ENCODE measurements at regions not wholly inside any gene's neighbourhood (a gene's known extent, or its start where the extent isn't known, plus 50 kb on each side); places are given as distances from the start of the nearest gene placed in this dataset.

- no peaks in the 10 kb centered on the region for H3K36me3 ChIP-seq (ENCODE audit: control insufficient read depth, insufficient read depth, low read length)
- H3K9me3 ChIP-seq (ENCODE audit: control insufficient read depth, low read depth, low read length), result no peaks in the 10 kb centered on the region
- H3K4me1 ChIP-seq (ENCODE audit: control insufficient read depth, insufficient read depth, low read length), result no peaks in the 10 kb centered on the region
- H3K27ac ChIP-seq (ENCODE audit: low read length), result no peak overlapping the region
- H3K27me3 ChIP-seq (ENCODE audit: control insufficient read depth, insufficient read depth, low read length), result no peaks in the 10 kb centered on the region
- no peak overlapping the region for H3K4me3 ChIP-seq (ENCODE audit: low read length)
- WGBS (ENCODE audit: insufficient coverage, low lambda C conversion rate), result 71% methylated on average over 1 of the region's 2 CpGs
- no peak for DNase-seq
Measured at GRCh38 chr4:171542640-171543039, 270.6 kb upstream of the GALNTL6 start.

GRCh38 chr4:171538601-171539100, 274.6 kb upstream of the GALNTL6 start:
- H3K4me3 ChIP-seq (ENCODE audit: low read length), result no peak overlapping the region
- H3K36me3 ChIP-seq (ENCODE audit: control insufficient read depth, insufficient read depth, low read length), result no peaks in the 10 kb centered on the region
- DNase-seq, result no peak
- H3K9me3 ChIP-seq (ENCODE audit: control insufficient read depth, low read depth, low read length), result no peaks in the 10 kb centered on the region
- 100% methylated on average over 1 of the region's 1 CpG for WGBS (ENCODE audit: insufficient coverage, low lambda C conversion rate)
- no peak overlapping the region for H3K27ac ChIP-seq (ENCODE audit: low read length)
- no peaks in the 10 kb centered on the region for H3K27me3 ChIP-seq (ENCODE audit: control insufficient read depth, insufficient read depth, low read length)
- no peaks in the 10 kb centered on the region for H3K4me1 ChIP-seq (ENCODE audit: control insufficient read depth, insufficient read depth, low read length)

GRCh38 chr4:171534391-171534790, 278.8 kb upstream of the GALNTL6 start:
- no peaks in the 10 kb centered on the region for H3K27me3 ChIP-seq (ENCODE audit: control insufficient read depth, insufficient read depth, low read length)
- H3K4me1 ChIP-seq (ENCODE audit: control insufficient read depth, insufficient read depth, low read length), result no peaks in the 10 kb centered on the region
- no peaks in the 10 kb centered on the region for H3K36me3 ChIP-seq (ENCODE audit: control insufficient read depth, insufficient read depth, low read length)
- H3K4me3 ChIP-seq (ENCODE audit: low read length), result no peak overlapping the region
- DNase-seq, result no peak
- WGBS (ENCODE audit: insufficient coverage, low lambda C conversion rate), result no CpG with 5 or more reads among the region's 1 CpG
- no peak overlapping the region for H3K27ac ChIP-seq (ENCODE audit: low read length)
- no peaks in the 10 kb centered on the region for H3K9me3 ChIP-seq (ENCODE audit: control insufficient read depth, low read depth, low read length)

GRCh38 chr4:171532968-171533367, 280.2 kb upstream of the GALNTL6 start:
- DNase-seq, result no peak
- no peaks in the 10 kb centered on the region for H3K4me1 ChIP-seq (ENCODE audit: control insufficient read depth, insufficient read depth, low read length)
- no peak overlapping the region for H3K4me3 ChIP-seq (ENCODE audit: low read length)
- no peaks in the 10 kb centered on the region for H3K36me3 ChIP-seq (ENCODE audit: control insufficient read depth, insufficient read depth, low read length)
- no peak overlapping the region for H3K27ac ChIP-seq (ENCODE audit: low read length)
- no peaks in the 10 kb centered on the region for H3K9me3 ChIP-seq (ENCODE audit: control insufficient read depth, low read depth, low read length)
- no peaks in the 10 kb centered on the region for H3K27me3 ChIP-seq (ENCODE audit: control insufficient read depth, insufficient read depth, low read length)
- 100% methylated on average over 1 of the region's 2 CpGs for WGBS (ENCODE audit: insufficient coverage, low lambda C conversion rate)

DNA sequence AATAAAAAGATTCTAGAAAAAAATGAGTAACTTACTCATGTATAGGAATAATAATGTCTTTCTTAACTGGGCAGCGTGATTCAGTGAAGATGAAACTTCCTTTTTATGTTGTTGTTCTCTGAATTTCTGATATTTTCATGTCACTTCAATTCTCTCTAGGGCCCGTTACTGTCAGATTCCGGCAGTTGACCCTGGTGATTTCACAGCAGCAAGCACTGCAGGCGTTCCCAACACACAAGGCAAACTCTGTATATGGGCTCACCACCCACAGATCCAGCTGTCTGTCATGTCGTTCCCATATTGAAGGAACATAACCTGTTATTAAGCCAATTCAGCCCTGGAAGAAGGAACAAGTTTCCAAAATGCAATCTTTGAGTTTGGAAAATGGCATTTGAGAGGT, 288.3 kb upstream of the GALNTL6 start:
- Histone ChIP-seq H3K4me1 (ENCODE audit: control insufficient read depth, insufficient read depth, low read length) (no peaks in the 10 kb centered on the region), H3K36me3 (ENCODE audit: control insufficient read depth, insufficient read depth, low read length) (no peaks in the 10 kb centered on the region), H3K27me3 (ENCODE audit: control insufficient read depth, insufficient read depth, low read length) (no peaks in the 10 kb centered on the region), H3K4me3 (ENCODE audit: low read length) (no peak overlapping the region), H3K27ac (ENCODE audit: low read length) (no peak overlapping the region), H3K9me3 (ENCODE audit: control insufficient read depth, low read depth, low read length) (no peaks in the 10 kb centered on the region)
- no peak for DNase-seq
- no CpG with 5 or more reads among the region's 5 CpGs for WGBS (ENCODE audit: insufficient coverage, low lambda C conversion rate)

DNA sequence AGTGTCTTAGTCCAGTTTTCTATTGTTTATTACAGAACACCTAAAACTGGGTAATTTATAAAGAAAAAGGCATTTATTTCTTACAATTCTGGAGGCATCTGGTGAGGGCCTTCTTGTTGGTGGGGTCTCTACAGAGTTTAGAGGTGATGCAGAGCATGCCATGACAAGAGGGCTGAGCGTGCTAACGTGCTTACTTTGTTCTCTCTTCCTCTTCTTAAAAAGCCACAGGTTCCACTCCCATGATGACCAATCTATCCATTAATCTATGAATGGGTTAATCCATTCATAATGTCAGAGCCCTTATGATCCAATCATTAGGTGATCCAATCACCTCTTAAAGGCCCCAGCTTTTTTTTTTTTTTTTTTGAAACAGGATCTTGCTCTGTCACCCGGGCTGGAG, 291.5 kb upstream of the GALNTL6 start:
- H3K9me3 ChIP-seq (ENCODE audit: control insufficient read depth, low read depth, low read length), result no peaks in the 10 kb centered on the region
- no peak overlapping the region for H3K4me3 ChIP-seq (ENCODE audit: low read length)
- no peaks in the 10 kb centered on the region for H3K4me1 ChIP-seq (ENCODE audit: control insufficient read depth, insufficient read depth, low read length)
- H3K27ac ChIP-seq (ENCODE audit: low read length), result no peak overlapping the region
- no peak for DNase-seq
- no peaks in the 10 kb centered on the region for H3K36me3 ChIP-seq (ENCODE audit: control insufficient read depth, insufficient read depth, low read length)
- no CpG with 5 or more reads among the region's 3 CpGs for WGBS (ENCODE audit: insufficient coverage, low lambda C conversion rate)
- no peaks in the 10 kb centered on the region for H3K27me3 ChIP-seq (ENCODE audit: control insufficient read depth, insufficient read depth, low read length)

- Histone ChIP-seq H3K36me3 (ENCODE audit: control insufficient read depth, insufficient read depth, low read length) (no peaks in the 10 kb centered on the region), H3K4me1 (ENCODE audit: control insufficient read depth, insufficient read depth, low read length) (no peaks in the 10 kb centered on the region), H3K4me3 (ENCODE audit: low read length) (no peak overlapping the region), H3K27ac (ENCODE audit: low read length) (no peak overlapping the region), H3K9me3 (ENCODE audit: control insufficient read depth, low read depth, low read length) (no peaks in the 10 kb centered on the region), H3K27me3 (ENCODE audit: control insufficient read depth, insufficient read depth, low read length) (no peaks in the 10 kb centered on the region)
- no peak for DNase-seq
- no CpG with 5 or more reads among the region's 4 CpGs for WGBS (ENCODE audit: insufficient coverage, low lambda C conversion rate)
Measured at GRCh38 chr4:171519457-171519856, 293.7 kb upstream of the GALNTL6 start.

DNA sequence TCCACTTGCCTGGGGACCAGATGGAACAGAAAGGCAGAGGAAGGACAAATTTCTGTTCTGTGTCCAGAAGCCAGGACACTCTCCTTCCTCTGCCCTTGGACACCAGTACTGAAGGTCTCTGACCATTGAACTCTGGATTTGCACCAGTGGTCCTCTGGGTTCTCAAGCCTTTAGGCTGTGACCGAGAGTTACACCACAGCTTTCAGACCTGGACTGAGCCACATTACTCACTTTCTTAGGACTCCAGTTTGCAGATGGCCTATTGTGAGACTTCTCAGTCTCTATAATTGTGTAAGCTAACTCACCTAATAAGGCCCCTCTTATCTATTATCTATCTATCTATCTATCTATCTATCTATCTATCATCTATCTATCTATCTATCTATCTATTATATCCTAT, 295.3 kb upstream of the GALNTL6 start:
- DNase-seq, result no peak
- Histone ChIP-seq H3K27ac (ENCODE audit: low read length) (no peak overlapping the region), H3K4me1 (ENCODE audit: control insufficient read depth, insufficient read depth, low read length) (no peaks in the 10 kb centered on the region), H3K27me3 (ENCODE audit: control insufficient read depth, insufficient read depth, low read length) (no peaks in the 10 kb centered on the region), H3K4me3 (ENCODE audit: low read length) (no peak overlapping the region), H3K36me3 (ENCODE audit: control insufficient read depth, insufficient read depth, low read length) (no peaks in the 10 kb centered on the region), H3K9me3 (ENCODE audit: control insufficient read depth, low read depth, low read length) (no peaks in the 10 kb centered on the region)
- no CpG with 5 or more reads among the region's 1 CpG for WGBS (ENCODE audit: insufficient coverage, low lambda C conversion rate)

DNA sequence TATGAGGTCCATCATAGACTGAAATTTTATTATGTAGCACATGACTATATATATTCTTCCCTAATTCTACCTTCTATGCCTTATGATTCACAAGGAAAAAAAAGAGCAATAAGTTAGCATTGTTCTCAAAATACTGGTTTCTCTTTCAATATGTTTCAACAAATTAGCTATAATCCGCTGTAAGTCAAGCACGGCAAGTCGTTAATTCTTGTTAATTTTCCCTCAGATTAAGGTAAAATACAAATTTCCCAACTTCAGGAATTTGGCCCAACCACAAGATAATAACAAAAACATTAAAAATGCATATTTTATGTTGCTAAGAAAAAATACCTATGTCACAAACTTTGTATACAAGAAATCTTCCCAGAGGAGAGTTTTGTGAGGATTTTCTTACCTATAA, 296.5 kb upstream of the GALNTL6 start:
- no peak for DNase-seq
- H3K36me3 ChIP-seq (ENCODE audit: control insufficient read depth, insufficient read depth, low read length), result no peaks in the 10 kb centered on the region
- no peak overlapping the region for H3K4me3 ChIP-seq (ENCODE audit: low read length)
- 40% methylated on average over 2 of the region's 3 CpGs for whole genome bisulfite sequencing (ENCODE audit: insufficient coverage, low lambda C conversion rate)
- no peaks in the 10 kb centered on the region for H3K4me1 ChIP-seq (ENCODE audit: control insufficient read depth, insufficient read depth, low read length)
- H3K27ac ChIP-seq (ENCODE audit: low read length), result no peak overlapping the region
- H3K27me3 ChIP-seq (ENCODE audit: control insufficient read depth, insufficient read depth, low read length), result no peaks in the 10 kb centered on the region
- peaks cover under 1% of the 10 kb centered on the region for H3K9me3 ChIP-seq (ENCODE audit: control insufficient read depth, low read depth, low read length)

DNA sequence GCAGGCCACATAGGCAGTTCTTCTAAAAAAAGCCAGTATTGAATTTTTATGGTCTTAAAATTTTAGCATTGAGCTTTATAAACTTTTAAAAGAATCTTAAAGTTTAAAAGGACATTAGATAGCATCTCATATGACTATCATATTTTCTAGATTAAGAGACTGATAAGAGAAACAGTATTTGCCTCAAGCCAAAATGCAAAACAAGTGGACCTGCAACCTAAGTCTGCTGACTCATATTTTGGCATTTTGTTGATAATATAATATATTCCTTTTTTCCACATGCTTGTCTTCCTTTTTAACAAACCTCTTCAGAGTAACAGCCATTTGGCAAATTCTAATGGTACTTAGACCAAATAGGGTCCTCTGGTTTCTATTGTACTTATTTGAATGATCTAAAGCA, 328.5 kb upstream of the GALNTL6 start:
- no peaks in the 10 kb centered on the region for H3K27me3 ChIP-seq (ENCODE audit: control insufficient read depth, insufficient read depth, low read length)
- no peak for DNase-seq
- H3K4me1 ChIP-seq (ENCODE audit: control insufficient read depth, insufficient read depth, low read length), result no peaks in the 10 kb centered on the region
- no peak overlapping the region for H3K4me3 ChIP-seq (ENCODE audit: low read length)
- H3K9me3 ChIP-seq (ENCODE audit: control insufficient read depth, low read depth, low read length), result no peaks in the 10 kb centered on the region
- H3K36me3 ChIP-seq (ENCODE audit: control insufficient read depth, insufficient read depth, low read length), result no peaks in the 10 kb centered on the region
- no peak overlapping the region for H3K27ac ChIP-seq (ENCODE audit: low read length)

DNA sequence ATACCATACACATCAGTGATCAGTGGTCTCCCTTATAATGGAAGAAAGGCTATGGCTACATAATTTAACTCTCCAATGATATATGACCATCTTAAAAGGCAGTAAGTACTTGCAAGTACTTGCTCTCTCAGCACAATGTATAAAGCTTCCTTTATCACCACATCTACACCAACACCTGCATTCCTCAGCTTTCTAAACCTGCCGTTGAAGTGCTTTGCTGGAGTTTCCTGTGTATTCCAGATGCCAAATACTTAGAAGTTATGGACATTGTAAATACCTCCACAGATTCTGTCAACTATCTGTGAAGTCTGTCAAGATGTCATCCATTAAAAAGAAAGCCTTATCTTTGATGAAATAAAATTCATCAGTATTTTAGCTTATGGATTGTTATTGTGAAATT, 335.0 kb upstream of the GALNTL6 start:
- no peaks in the 10 kb centered on the region for H3K36me3 ChIP-seq (ENCODE audit: control insufficient read depth, insufficient read depth, low read length)
- no peak overlapping the region for H3K4me3 ChIP-seq (ENCODE audit: low read length)
- no peaks in the 10 kb centered on the region for H3K9me3 ChIP-seq (ENCODE audit: control insufficient read depth, low read depth, low read length)
- no peaks in the 10 kb centered on the region for H3K27me3 ChIP-seq (ENCODE audit: control insufficient read depth, insufficient read depth, low read length)
- H3K27ac ChIP-seq (ENCODE audit: low read length), result no peak overlapping the region
- no CpG with 5 or more reads among the region's 1 CpG for WGBS (ENCODE audit: insufficient coverage, low lambda C conversion rate)
- DNase-seq, result no peak
- no peaks in the 10 kb centered on the region for H3K4me1 ChIP-seq (ENCODE audit: control insufficient read depth, insufficient read depth, low read length)
